GM12878 (cell line): ENCODE measurements at regions not wholly inside any gene's neighbourhood (a gene's known extent, or its start where the extent isn't known, plus 50 kb on each side); places are given as distances from the start of the nearest gene placed in this dataset.

ENCODE experiments used
- ATAC-seq: fragments of 200-7000 bp; cut with Tn5 transposase; 3 replicates; pipeline ENCODE4 v1.9.1; 2020; ENCODE audit warnings: mild to moderate bottlenecking, moderate library complexity
- BruUV-seq: library from RNA; stranded (reverse); fragments of 400-500 nt; replicated peaks from 2 replicates; lab custom pipeline; 2021; lab: Mats Ljungman, UMichigan
- CTCF ChIA-PET: fragments of 300-600 bp; sonication (Branson Sonifier 250); formaldehyde crosslinking; extraction: SDS; loops from one replicate; lab custom pipeline; 2021; ENCODE audit warnings: inconsistent platforms; lab: Yijun Ruan, JAX
- POLR2A ChIA-PET: fragments of 350-600 bp; formaldehyde crosslinking; extraction: SDS; loops from one replicate; lab custom pipeline; 2021; ENCODE audit warnings: inconsistent platforms; lab: Charles Lee
- RAD21 ChIA-PET: fragments of 300-600 bp; sonication (Branson Sonifier 250); formaldehyde crosslinking; loops from one replicate; lab custom pipeline; 2023; ENCODE audit warnings: antibody characterized with exemption; ENCODE audit not compliant: unreplicated experiment; lab: Charles Lee
- SMC1A ChIA-PET: fragments of 300-600 bp; sonication (Branson Sonifier 250); formaldehyde crosslinking; loops from one replicate; lab custom pipeline; 2023; ENCODE audit not compliant: unreplicated experiment, uncharacterized antibody; lab: Charles Lee
- DNase-seq: peaks from one replicate; pipeline ENCODE4 v3.0.0-alpha.2; 2011; ENCODE audit warnings: low read depth, low spot score
- FAIRE-seq: peaks from 3 replicates; lab custom pipeline; 2011; peaks lifted over from hg19 to GRCh38; lab: Jason Lieb, UNC
- H2AFZ ChIP-seq: 2 replicates; pipeline ENCODE4 v1.6.0; 2011; ENCODE audit warnings: low read depth, low read length, control low read depth; ENCODE audit not compliant: control insufficient read depth
- H3K27ac ChIP-seq: 2 replicates; pipeline ENCODE4 v1.5.1; 2011; ENCODE audit warnings: control low read depth; ENCODE audit not compliant: control insufficient read depth, insufficient read depth
- H3K27me3 ChIP-seq, 2 experiments: replicated peaks in 1 of 2; 2 replicates each; pipeline versions ENCODE4 v1.6.0 to v1.6.1; 2011; ENCODE audit warnings: low read length in 1 of 2; ENCODE audit not compliant: control insufficient read depth in 2 of 2, insufficient read depth in 2 of 2
- H3K36me3 ChIP-seq, 2 experiments: 2 replicates each; pipeline ENCODE4 v1.5.1; 2011; ENCODE audit warnings: low read length in 1 of 2; ENCODE audit not compliant: control insufficient read depth in 2 of 2, insufficient read depth in 2 of 2
- H3K4me1 ChIP-seq: 2 replicates; pipeline ENCODE4 v1.6.1; 2011; ENCODE audit warnings: mild to moderate bottlenecking, low read length, moderate library complexity, mixed read lengths; ENCODE audit not compliant: control insufficient read depth, insufficient read depth
- H3K4me2 ChIP-seq: 2 replicates; pipeline ENCODE4 v1.6.0; 2011; ENCODE audit warnings: control low read depth; ENCODE audit not compliant: control insufficient read depth, insufficient read depth
- H3K4me3 ChIP-seq: fragments of 200-600 bp; sonication (generic); 2 replicates; pipeline ENCODE4 v1.5.1; 2016
- H3K79me2 ChIP-seq: 2 replicates; pipeline ENCODE4 v1.6.0; 2011; ENCODE audit warnings: low read length; ENCODE audit not compliant: control insufficient read depth, insufficient read depth
- H3K9ac ChIP-seq: 2 replicates; pipeline ENCODE4 v1.8.0; 2011; ENCODE audit warnings: low read length, control low read depth, mixed read lengths; ENCODE audit not compliant: control insufficient read depth, insufficient read depth
- H3K9me3 ChIP-seq: replicated peaks from 3 replicates; pipeline ENCODE4 v1.5.1; 2011; ENCODE audit warnings: mild to moderate bottlenecking, low read length; ENCODE audit not compliant: control insufficient read depth, insufficient read depth
- H4K20me1 ChIP-seq: 2 replicates; pipeline ENCODE4 v1.6.0; 2011; ENCODE audit not compliant: control insufficient read depth, insufficient read depth
- ATF3 ChIP-seq: IDR thresholded peaks from 2 replicates; pipeline ENCODE4 v1.6.1; 2011; ENCODE audit warnings: low read depth, mild to moderate bottlenecking, low read length, moderate library complexity, borderline replicate concordance; ENCODE audit errors: extremely low read depth
- CBFB ChIP-seq: IDR thresholded peaks from 2 replicates; pipeline ENCODE4 v1.6.1; 2016; ENCODE audit warnings: antibody characterized with exemption, low read depth
- ESRRA ChIP-seq: IDR thresholded peaks from 2 replicates; pipeline ENCODE4 v1.6.1; 2012; ENCODE audit warnings: mild to moderate bottlenecking, low read length, improper control_type of control experiment
- FOS ChIP-seq: IDR thresholded peaks from 3 replicates; pipeline ENCODE4 v1.6.1; 2011; ENCODE audit warnings: borderline replicate concordance; ENCODE audit not compliant: insufficient read length; ENCODE audit errors: extremely low read depth
- GATAD2B ChIP-seq: fragments of 450-650 bp; conservative IDR thresholded peaks from 2 replicates; pipeline ENCODE4 v1.6.1; 2017; ENCODE audit warnings: low read depth, mild to moderate bottlenecking, moderate library complexity
- MEF2A ChIP-seq: IDR thresholded peaks from 2 replicates; pipeline ENCODE4 v1.6.1; 2011; ENCODE audit warnings: low read depth, mild to moderate bottlenecking, low read length, moderate library complexity; ENCODE audit not compliant: insufficient read depth
- PAX8 ChIP-seq: fragments of 450-650 bp; IDR thresholded peaks from 2 replicates; pipeline ENCODE4 v1.6.1; 2017; ENCODE audit warnings: mild to moderate bottlenecking, moderate library complexity
- POLR2A ChIP-seq: IDR thresholded peaks from 2 replicates; pipeline ENCODE4 v1.6.1; 2011; ENCODE audit warnings: low read depth, mild to moderate bottlenecking, low read length
- SIN3A ChIP-seq: IDR thresholded peaks from 2 replicates; pipeline ENCODE4 v1.6.1; 2012; ENCODE audit warnings: low read depth, low read length, improper control_type of control experiment
- STAT1 ChIP-seq: fragments of 450-650 bp; conservative IDR thresholded peaks from 2 replicates; pipeline ENCODE4 v1.6.1; 2014; ENCODE audit warnings: antibody characterized with exemption, mild to moderate bottlenecking
- STAT3 ChIP-seq: IDR thresholded peaks from 2 replicates; pipeline ENCODE4 v1.6.1; 2011; ENCODE audit warnings: low read depth, low read length, improper control_type of control experiment
- TCF3 ChIP-seq: IDR thresholded peaks from 2 replicates; pipeline ENCODE4 v1.6.1; 2012; ENCODE audit warnings: low read depth, mild to moderate bottlenecking, low read length, borderline replicate concordance; ENCODE audit not compliant: insufficient read depth
- YY1 ChIP-seq: IDR thresholded peaks from 2 replicates; pipeline ENCODE4 v1.6.1; 2011; ENCODE audit warnings: low read depth, mild to moderate bottlenecking, low read length
- ZBTB40 ChIP-seq: fragments of 450-650 bp; IDR thresholded peaks from 2 replicates; pipeline ENCODE4 v1.6.1; 2016; ENCODE audit warnings: mild to moderate bottlenecking, moderate library complexity, borderline replicate concordance
- ZNF687 ChIP-seq: fragments of 450-650 bp; IDR thresholded peaks from 2 replicates; pipeline ENCODE4 v1.6.1; 2017; ENCODE audit warnings: mild to moderate bottlenecking, moderate library complexity
- WGBS: methylation state at CpG from one replicate; pipeline ENCODE4 v1.1.6; 2016; ENCODE audit warnings: low lambda C conversion rate; ENCODE audit not compliant: insufficient replicate concordance, insufficient coverage; ENCODE audit errors: missing lambda C conversion rate; 5-methylcytosine and 5-hydroxymethylcytosine counted together
- in situ Hi-C: fragments of 300-500 bp; cut with MboI; formaldehyde crosslinking; loops from 9 replicates; pipeline ENCODE4 v1.14.3; 2018; ENCODE audit warnings: mixed read lengths
- intact Hi-C: fragments of 100-400 bp; cut with micrococcal nuclease; formaldehyde crosslinking; loops from one replicate; pipeline ENCODE4 v1.14.2; 2022; ENCODE audit not compliant: unreplicated experiment

GRCh38 chr2:18723219-18723618, 133.8 kb upstream of the NT5C1B start (continued):
- TF ChIP-seq TCF3, result no peak
- TF ChIP-seq GATAD2B, result no peak
- no peak for TF ChIP-seq ATF3
- no peak for TF ChIP-seq YY1
- no peak for TF ChIP-seq POLR2A
- TF ChIP-seq STAT1, result no peak
- TF ChIP-seq FOS, result no peak
- no peak for TF ChIP-seq STAT3
- TF ChIP-seq PAX8, result no peak

- intact Hi-C loops (loop anchor here (1.0 kb wide), 1 partner anchor 20 kb away; no protein-coding TSS in a partner anchor), in situ Hi-C loops (no loop called here)
- Histone ChIP-seq H3K9ac (no peak overlapping the region), H3K4me2 (no peak overlapping the region), H3K9me3 (no peaks in the 10 kb centered on the region), H3K4me3 (no peak overlapping the region), H3K79me2 (no peaks in the 10 kb centered on the region), H3K36me3 (no peaks in the 10 kb centered on the region), H2AFZ (no peak overlapping the region), H3K27me3 (no peaks in the 10 kb centered on the region), H4K20me1 (no peaks in the 10 kb centered on the region), H3K4me1 (no peaks in the 10 kb centered on the region), H3K27ac (no peak overlapping the region)
- 0% methylated on average over 2 of the region's 2 CpGs for WGBS
- SMC1A ChIA-PET, result no interaction called here
- CTCF ChIA-PET, result no interaction called here
- no peak for DNase-seq
- RAD21 ChIA-PET, result no interaction called here
- POLR2A ChIA-PET, result no interaction called here
- ATAC-seq, result no peak
- no TSS peak for BruUV-seq
- TF ChIP-seq ZBTB40 (no peak), MEF2A (no peak), CBFB (no peak), SIN3A (no peak), GATAD2B (no peak), ESRRA (no peak), ZNF687 (no peak)
- FAIRE-seq, result no peak
Measured at GRCh38 chr2:18722101-18722500, 132.7 kb upstream of the NT5C1B start.
